Astrocyte (in vitro differentiated cells and primary cell): ENCODE measurements at regions not wholly inside any gene's neighbourhood (a gene's known extent, or its start where the extent isn't known, plus 50 kb on each side); places are given as distances from the start of the nearest gene placed in this dataset.
"Not testable (repeated sequence)": the region's sequence is repeated elsewhere in the genome, so short reads cannot be mapped to it uniquely, and the experiment has no call there.

ENCODE experiments used
- DNase-seq: peaks from one replicate; pipeline ENCODE4 v3.0.0-alpha.2; 2010; ENCODE audit warnings: low read depth
- FAIRE-seq: peaks from 2 replicates; lab custom pipeline; 2011; peaks lifted over from hg19 to GRCh38; lab: Jason Lieb, UNC
- H2AFZ ChIP-seq: 2 replicates; pipeline ENCODE4 v1.6.0; 2012; ENCODE audit warnings: low read depth, low read length, inconsistent platforms
- H3K27ac ChIP-seq: 2 replicates; pipeline ENCODE4 v1.5.1; 2011; ENCODE audit warnings: low read depth, low read length, inconsistent platforms
- H3K27me3 ChIP-seq: 2 replicates; pipeline ENCODE4 v1.6.0; 2011; ENCODE audit warnings: low read length, inconsistent platforms; ENCODE audit not compliant: insufficient read depth
- H3K36me3 ChIP-seq: 2 replicates; pipeline ENCODE4 v1.5.1; 2011; ENCODE audit warnings: low read length, inconsistent platforms; ENCODE audit not compliant: insufficient read depth
- H3K4me1 ChIP-seq: 2 replicates; pipeline ENCODE4 v1.5.1; 2011; ENCODE audit warnings: low read length, inconsistent platforms; ENCODE audit not compliant: insufficient read depth
- H3K4me2 ChIP-seq: 2 replicates; pipeline ENCODE4 v1.6.0; 2012; ENCODE audit warnings: low read length, inconsistent platforms
- H3K4me3 ChIP-seq: 2 replicates; pipeline ENCODE4 v1.5.1; 2011; ENCODE audit warnings: low read depth, mild to moderate bottlenecking, low read length, inconsistent platforms; ENCODE audit not compliant: insufficient read depth
- H3K79me2 ChIP-seq: 2 replicates; pipeline ENCODE4 v1.6.0; 2012; ENCODE audit warnings: mild to moderate bottlenecking, low read length, inconsistent platforms; ENCODE audit not compliant: insufficient read depth
- H3K9ac ChIP-seq: 2 replicates; pipeline ENCODE4 v1.6.0; 2012; ENCODE audit warnings: mild to moderate bottlenecking, low read length, inconsistent platforms
- H3K9me3 ChIP-seq: 2 replicates; pipeline ENCODE4 v1.5.1; 2012; ENCODE audit warnings: low read depth, mild to moderate bottlenecking, low read length, inconsistent platforms; ENCODE audit not compliant: insufficient read depth
- H4K20me1 ChIP-seq: 2 replicates; pipeline ENCODE4 v1.6.0; 2012; ENCODE audit warnings: low read length, inconsistent platforms; ENCODE audit not compliant: insufficient read depth
- H3K27ac Mint-ChIP-seq: one replicate; pipeline ENCODE4 v1.8.0; 2021; ENCODE audit warnings: mild to moderate bottlenecking, mixed read lengths; ENCODE audit not compliant: unreplicated experiment
- H3K27me3 Mint-ChIP-seq: one replicate; pipeline ENCODE4 v1.8.0; 2021; ENCODE audit warnings: low read depth, mixed read lengths; ENCODE audit not compliant: unreplicated experiment
- H3K36me3 Mint-ChIP-seq: one replicate; pipeline ENCODE4 v1.8.0; 2021; ENCODE audit warnings: low read depth, mixed read lengths; ENCODE audit not compliant: unreplicated experiment
- H3K4me1 Mint-ChIP-seq: one replicate; pipeline ENCODE4 v1.8.0; 2021; ENCODE audit warnings: low read depth, mixed read lengths; ENCODE audit not compliant: unreplicated experiment
- H3K4me3 Mint-ChIP-seq: one replicate; pipeline ENCODE4 v1.8.0; 2021; ENCODE audit warnings: mild to moderate bottlenecking, moderate library complexity, mixed read lengths; ENCODE audit not compliant: unreplicated experiment
- H3K9me3 Mint-ChIP-seq: one replicate; pipeline ENCODE4 v1.8.0; 2021; ENCODE audit warnings: mild to moderate bottlenecking, mixed read lengths; ENCODE audit not compliant: unreplicated experiment
- CTCF ChIP-seq: IDR thresholded peaks from 2 replicates; pipeline ENCODE4 v1.5.1; 2011; ENCODE audit warnings: low read depth, mild to moderate bottlenecking, inconsistent platforms, low read length, moderate library complexity; ENCODE audit not compliant: insufficient read depth
- EZH2 ChIP-seq: IDR thresholded peaks from 2 replicates; pipeline ENCODE4 v1.6.1; 2012; ENCODE audit warnings: mild to moderate bottlenecking, low read length, inconsistent platforms; ENCODE audit not compliant: insufficient read depth

- peaks cover 4% of the 10 kb centered on the region for H3K4me1 Mint-ChIP-seq
- no peak overlapping the region for H3K9ac ChIP-seq
- no peaks in the 10 kb centered on the region for H4K20me1 ChIP-seq
- DNase-seq = no peak
- H2AFZ ChIP-seq = no peak overlapping the region
- H3K27me3 Mint-ChIP-seq = no peaks in the 10 kb centered on the region
- no peaks in the 10 kb centered on the region for H3K79me2 ChIP-seq
- H3K27me3 ChIP-seq = no peaks in the 10 kb centered on the region
- H3K36me3 ChIP-seq = no peaks in the 10 kb centered on the region
- TF ChIP-seq CTCF (no peak), EZH2 (no peak)
- no peak for FAIRE-seq
- no peaks in the 10 kb centered on the region for H3K4me1 ChIP-seq
- H3K27ac ChIP-seq = no peak overlapping the region
- no peak overlapping the region for H3K27ac Mint-ChIP-seq
- H3K9me3 Mint-ChIP-seq = no peaks in the 10 kb centered on the region
- H3K4me2 ChIP-seq = no peak overlapping the region
- H3K4me3 Mint-ChIP-seq = no peak overlapping the region
- no peaks in the 10 kb centered on the region for H3K9me3 ChIP-seq
- H3K4me3 ChIP-seq = no peak overlapping the region
- H3K36me3 Mint-ChIP-seq = no peaks in the 10 kb centered on the region
These were observed 349.9 kb downstream of the ZBBX start for GRCh38 chr3:167030082-167030725.

GRCh38 chr3:167019503-167019902 is 360.6 kb downstream of the ZBBX start:
- not testable (repeated sequence) for DNase-seq, H3K27ac Mint-ChIP-seq, H3K79me2 ChIP-seq, H2AFZ ChIP-seq, H3K9me3 Mint-ChIP-seq, H3K27me3 Mint-ChIP-seq, H3K4me3 ChIP-seq, H3K4me1 ChIP-seq, H3K4me2 ChIP-seq, H3K9me3 ChIP-seq, H3K27me3 ChIP-seq, H3K36me3 ChIP-seq, H3K9ac ChIP-seq, H3K4me1 Mint-ChIP-seq, FAIRE-seq, H3K27ac ChIP-seq, H3K4me3 Mint-ChIP-seq, H4K20me1 ChIP-seq, H3K36me3 Mint-ChIP-seq

- not testable (repeated sequence) for H3K9me3 Mint-ChIP-seq, H3K27me3 Mint-ChIP-seq, H3K4me1 ChIP-seq, H3K9ac ChIP-seq, H3K4me3 Mint-ChIP-seq, H4K20me1 ChIP-seq, H3K27me3 ChIP-seq, FAIRE-seq, H3K27ac ChIP-seq, H3K4me1 Mint-ChIP-seq, H3K36me3 ChIP-seq, H3K4me3 ChIP-seq, H3K4me2 ChIP-seq, H3K9me3 ChIP-seq, H3K36me3 Mint-ChIP-seq, H2AFZ ChIP-seq, H3K27ac Mint-ChIP-seq, H3K79me2 ChIP-seq, DNase-seq
These were observed 361.4 kb downstream of the ZBBX start for GRCh38 chr3:167018591-167019111.
